UCSD-AML1 (cell line): ENCODE measurements at regions not wholly inside any gene's neighbourhood (a gene's known extent, or its start where the extent isn't known, plus 50 kb on each side); places are given as distances from the start of the nearest gene placed in this dataset.

Experiments used
- DNase-seq: peaks from one replicate; lab custom pipeline; 2025; ENCODE audit not compliant: unreplicated experiment; lab: John Stamatoyannopoulos, UW

DNA sequence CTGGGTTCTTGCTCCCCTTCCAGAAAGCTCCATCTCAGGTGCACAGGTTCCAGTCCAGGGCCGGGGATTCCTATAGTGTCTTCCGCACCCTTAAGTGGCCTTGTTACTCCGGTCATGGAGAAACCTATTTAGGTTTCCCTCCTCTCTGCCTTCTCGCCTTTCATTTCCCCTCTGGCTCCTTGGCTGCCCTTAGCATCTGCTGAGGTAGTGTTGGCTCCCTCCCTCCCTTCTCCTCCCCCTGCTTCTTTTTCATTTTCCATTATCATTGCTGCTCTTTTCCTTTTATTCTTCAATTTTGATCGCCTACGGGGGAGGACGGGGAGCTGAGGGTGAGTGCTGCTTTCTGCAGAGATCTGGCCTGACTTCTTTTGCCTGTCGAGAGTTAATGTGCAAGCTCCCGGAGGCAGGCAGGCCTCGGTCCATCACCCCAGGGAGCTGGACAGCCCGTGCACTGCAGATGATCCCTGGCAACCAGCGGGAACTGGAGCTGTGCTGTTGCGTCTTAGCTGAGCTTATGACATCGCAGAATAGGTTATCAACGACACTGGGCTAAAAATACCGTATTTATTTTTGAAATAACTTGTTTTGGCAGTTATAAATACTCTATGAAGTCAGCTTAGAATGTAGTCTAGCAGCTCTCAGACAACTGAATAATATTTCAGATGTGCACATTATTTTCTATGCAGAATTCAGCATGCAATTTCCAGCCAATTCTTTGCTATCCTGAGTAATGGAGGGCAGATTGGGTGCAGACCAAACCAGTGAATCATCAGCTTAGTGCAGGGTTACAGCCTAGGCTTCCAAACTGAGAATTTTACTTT lies 141.9 kb downstream of the SLC4A3 start:
- no peak for DNase-seq

DNA sequence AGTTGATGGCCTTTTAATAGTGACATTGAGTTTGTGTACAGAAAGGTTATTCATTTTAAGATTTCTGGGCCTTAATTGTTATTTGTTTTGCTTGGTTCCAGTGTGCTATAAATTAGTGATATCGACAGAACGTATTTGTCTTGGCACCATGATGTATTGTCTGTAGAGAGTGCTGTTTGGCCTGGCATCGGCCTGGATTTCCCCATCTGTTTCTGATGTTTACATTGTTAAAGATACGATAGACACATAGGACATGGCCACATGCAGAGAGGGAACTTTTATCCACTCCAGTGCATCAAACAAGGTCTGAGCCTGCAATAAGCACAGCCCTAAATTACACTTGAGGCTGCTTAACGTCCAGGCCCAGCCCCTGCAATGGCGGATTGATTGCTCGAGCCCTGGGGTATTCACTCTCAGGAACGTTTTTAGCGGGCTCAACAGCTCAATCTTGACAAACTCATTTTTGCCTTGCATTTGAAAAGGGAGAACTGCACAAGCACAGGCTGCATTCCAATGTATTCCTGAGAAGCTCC lies 144.7 kb downstream of the SLC4A3 start:
- no peak for DNase-seq

DNA sequence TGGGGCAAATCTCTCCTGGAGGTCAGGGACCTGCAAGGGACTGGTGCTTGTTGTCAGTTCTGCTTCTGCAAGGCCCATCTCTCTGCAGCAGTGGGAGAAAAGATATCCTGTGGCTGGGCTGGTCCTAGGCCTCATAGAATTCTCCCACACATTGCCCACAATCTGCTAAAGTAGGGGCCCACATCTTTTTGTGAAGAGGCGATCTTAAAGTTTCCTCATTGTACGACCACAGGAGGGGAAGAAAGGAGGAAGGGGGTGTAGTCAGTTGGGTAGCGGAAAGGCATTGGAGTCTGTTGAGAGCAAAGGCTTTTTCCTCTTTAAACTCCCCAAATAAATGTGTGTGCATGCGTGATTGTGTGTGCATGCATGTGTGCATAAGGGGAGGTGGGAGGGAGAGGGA lies 145.3 kb downstream of the SLC4A3 start:
- DNase-seq: no peak

DNA sequence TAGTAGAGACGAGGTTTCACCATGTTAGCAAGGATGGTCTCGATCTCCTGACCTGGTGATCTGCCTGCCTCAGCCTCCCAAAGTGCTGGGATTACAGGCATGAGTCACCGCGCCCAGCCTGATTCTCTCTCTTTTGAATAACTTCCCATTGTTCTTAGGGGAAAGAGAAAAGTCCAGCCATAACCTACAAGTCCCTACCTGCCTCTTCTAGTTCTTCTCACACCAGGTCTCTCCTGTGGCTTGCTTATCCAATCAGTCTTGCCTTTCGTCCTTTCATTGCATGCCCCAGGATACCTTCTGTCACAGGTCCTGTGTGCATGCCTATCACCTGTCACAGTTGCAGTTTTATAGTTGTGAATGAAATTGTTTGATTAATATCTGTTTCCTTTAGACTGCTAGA lies 148.1 kb downstream of the SLC4A3 start:
- DNase-seq: no peak

DNA sequence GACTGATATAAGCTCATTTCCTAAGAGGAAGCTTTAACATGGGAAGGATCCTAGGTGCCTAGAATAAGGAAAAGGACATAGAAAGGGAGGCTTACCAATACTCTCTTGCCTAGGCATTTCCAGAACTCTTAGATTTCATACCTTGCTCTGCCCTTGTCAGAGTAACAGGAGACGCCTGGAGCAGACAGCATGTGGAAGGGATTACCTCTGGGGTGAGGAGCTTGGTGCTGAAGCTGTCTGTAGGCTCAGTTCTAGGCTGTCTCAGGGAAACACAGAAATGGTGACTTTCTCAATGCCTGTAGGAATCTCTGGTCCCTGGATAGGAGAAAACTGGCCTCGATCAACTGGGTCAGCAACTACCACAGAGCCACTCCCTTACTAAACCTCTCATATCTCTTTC lies 150.0 kb downstream of the SLC4A3 start:
- DNase-seq: no peak

DNA sequence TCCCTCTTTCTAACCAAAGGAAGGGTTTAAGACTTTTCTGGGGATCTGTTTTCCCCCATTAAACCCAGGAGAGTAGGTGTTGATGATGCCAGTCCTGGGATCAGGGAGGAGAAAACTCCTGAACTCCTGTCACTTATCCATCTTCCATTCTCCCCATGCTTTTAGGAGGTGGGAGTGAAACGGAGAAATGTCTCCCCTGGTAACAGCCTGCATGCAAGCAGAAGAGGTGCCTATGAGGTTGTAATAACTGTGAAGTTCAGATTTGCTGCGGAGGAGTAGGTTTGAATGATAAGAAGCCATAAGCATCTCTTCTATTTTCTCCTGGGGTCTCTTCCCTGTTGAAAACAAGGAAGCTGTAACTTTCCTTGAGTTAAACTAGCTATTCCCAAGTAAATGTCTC lies 150.8 kb downstream of the SLC4A3 start:
- DNase-seq: no peak

DNA sequence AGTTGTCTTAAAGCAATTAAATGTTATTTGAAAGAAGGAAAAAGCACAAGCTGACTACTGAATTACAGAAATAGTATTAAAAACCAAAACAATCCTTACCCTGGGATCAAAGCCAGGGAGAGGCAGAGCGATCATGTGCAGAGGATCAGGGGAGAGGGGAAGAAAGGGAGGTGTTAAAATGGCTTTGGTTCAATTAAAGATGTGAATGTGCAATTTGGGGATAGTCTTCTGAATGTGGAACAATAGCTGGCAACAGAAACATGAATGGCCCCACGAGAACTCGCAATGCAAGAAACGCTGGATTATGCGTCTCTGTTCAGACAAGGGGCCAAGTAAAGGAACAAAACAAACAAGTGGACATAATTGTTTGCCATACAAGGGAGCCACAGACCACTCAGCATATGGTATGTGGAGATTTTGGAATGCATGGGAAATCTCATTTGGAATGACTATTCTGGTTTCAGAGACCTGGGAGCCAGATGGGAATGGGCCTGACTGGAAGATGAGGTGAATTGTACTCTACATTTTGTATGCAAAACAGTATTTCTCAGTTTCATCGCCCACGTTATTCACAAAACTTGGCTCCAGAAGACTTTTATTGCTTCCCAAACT lies 155.4 kb downstream of the SLC4A3 start:
- DNase-seq: no peak

DNA sequence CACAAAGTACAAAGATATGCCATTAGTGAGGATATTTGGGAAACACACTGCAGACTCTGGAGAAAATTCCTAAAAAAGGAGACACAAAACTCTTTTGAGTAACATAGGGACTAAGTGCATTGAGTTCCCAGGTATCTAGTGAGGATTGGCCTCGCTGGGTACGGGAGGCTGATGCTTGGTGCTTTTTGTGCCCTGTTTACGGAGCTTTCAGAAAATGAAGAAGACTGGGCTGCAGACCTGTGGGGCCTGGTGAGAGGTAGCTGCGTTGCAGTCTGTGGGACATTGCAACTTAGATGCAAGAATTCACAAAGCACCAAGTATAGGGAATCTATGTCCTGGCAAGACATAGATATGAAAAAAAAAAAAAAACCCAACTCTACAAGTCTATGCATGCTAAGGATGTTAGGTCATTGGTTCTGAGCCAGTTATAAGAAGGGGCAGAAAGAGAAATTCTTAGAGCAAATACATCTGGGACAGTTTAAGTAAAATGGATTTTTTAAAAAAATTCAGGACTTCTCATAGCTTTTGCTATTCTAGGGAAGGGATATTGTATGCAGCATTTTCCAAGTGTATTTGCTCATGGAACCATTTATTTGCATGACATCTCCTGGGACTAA lies 156.0 kb downstream of the SLC4A3 start:
- DNase-seq: no peak

DNA sequence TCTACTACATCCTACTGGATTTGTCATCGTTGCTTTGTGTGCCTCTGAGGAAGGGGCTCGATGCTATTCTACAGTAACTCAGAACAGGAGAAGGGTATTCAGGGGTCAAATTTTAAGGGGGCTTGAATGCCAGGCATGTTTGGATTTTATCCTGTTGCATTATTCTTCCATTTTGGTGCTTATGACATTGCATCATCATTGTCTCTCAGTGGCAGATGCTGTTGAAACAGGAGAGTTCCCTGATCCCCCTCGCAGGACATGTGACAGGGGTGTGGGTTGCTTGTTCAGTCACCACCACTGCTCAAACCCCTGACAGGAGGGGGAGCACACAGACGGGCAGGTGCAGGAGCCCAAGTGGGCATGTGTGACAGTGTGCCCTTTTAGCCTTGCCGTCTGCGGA lies 156.7 kb downstream of the SLC4A3 start:
- no peak for DNase-seq

DNA sequence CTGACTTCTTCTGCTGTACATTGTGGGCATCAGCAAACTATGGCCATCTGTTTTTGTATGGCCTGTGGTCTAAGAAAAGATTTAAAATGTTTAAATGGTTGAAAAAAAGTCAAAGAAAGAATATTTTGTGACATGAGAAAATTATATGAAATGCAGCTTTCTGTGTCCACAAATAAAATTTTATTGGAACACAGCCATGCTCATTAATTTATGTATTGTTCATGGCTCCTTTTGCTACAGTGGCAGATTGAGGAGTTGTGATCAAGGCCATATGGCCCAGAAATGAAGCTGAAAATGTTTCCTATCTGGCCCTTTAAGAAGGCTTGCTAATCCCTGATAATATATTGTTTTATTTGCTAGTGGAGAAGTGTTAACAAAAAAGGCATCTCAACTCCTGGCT lies 162.0 kb downstream of the SLC4A3 start:
- DNase-seq: no peak

DNA sequence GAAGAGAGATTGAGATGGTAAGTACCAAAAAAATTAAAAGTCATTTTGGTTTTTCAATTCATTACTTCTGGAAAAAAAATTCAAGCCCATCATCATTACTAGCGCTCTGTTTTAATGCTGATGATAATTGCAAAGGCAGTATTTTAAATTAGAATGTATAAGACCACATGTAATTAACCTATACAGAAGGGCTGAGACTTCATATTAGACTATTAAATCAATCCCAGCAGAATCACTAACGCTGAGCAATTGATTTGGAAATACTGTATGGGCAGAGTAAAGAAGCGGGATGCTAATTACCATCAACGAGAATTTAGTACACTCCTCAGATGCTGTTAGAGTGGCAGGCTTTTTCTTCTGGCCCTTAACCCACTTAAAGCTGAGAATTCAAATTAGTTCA lies 165.0 kb downstream of the SLC4A3 start:
- no peak for DNase-seq

DNA sequence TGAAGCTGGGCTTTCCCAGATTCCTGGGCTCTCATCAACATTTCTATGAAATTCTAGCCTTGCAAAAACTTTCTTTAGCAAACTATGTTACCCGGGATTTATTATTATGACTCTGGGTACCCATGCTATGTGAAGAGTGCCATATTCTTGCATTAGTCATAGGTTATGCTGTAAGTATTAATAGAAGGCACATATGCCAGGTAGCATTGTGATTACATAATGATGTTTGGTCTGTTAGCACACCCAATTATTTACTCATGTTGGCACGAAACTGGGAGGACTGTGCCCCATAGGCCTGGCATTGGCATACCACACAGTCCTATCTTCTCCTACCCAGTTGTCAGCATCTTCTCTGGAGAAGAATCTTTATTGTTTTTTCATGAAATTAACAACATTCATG lies 171.0 kb downstream of the SLC4A3 start:
- no peak for DNase-seq

DNA sequence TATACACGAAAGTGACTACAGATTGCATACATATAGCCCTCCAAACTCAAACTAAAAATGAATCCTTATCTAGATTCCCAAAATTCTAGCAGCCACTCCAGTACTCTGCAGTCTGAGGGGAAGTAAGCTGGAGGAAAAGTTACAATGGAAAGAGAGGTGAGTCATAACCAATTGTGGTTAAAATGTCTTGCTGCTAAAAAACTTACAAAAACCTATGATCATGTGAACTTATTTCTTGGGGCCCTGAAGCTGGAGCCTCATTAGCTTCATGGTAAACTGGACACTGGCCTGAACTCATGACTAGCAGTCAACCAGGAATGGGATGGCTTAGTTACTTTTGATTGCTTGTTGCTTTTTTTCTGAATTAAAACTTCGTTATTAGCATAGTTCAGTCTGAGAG lies 175.9 kb downstream of the SLC4A3 start:
- DNase-seq: no peak

DNA sequence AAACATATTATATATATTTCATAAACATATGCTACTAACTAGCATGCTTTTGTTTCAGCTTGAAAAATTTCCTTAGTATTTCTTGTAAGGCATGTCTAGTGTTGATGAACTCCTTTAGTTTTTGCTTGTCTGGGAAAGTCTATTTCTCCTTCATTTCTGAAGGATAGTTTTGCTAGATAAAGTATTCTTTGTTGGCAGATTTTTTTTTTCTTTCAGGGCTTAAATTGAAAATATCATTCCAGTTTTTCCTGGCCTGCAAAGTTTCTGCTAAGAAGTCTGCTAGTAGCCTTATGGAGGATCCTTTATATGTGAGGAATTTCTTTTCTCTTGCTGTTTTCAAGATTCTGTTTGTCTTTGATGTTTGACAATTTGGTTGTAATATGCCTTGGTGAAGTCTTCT lies 183.5 kb downstream of the SLC4A3 start:
- no peak for DNase-seq

DNA sequence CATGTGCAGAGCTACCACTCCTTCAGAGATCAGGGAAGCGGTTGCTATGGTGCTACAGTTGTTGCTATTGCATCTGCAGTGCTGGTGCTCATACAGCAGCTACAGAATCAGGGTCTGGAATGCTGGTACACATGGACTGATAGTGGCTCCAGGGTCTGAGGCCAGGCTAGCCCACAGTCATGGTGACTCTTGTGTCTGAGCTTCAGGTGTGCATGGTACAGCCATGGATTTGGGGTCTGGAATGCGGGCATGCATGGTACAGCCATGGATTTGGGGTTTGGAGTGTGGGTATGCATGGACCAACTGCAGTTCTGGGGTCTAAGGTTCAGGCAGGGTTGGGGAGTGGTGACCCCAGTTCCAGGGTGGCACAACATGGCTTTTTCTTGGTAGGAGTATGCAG lies 185.2 kb downstream of the SLC4A3 start:
- no peak for DNase-seq

DNA sequence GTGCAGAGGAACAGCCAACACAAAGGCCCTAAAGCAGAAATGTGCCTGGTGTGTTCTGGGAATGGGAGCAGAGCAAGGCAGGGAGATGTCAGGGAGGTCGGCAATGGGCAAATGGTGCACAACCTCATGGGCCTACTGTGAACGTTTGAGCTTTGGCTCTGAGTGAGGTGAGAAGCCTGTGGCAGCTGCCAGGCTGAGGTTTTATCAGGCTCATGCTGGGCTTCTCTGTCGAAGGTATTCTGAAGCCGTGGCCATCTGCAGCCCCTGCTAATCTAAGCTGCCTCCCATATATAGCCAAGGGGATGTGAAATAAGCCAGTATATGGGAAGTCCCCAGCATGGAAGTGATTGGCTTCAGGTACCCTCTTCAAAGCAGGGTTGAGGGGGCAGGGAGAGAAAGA lies 193.3 kb downstream of the SLC4A3 start:
- no peak for DNase-seq

DNA sequence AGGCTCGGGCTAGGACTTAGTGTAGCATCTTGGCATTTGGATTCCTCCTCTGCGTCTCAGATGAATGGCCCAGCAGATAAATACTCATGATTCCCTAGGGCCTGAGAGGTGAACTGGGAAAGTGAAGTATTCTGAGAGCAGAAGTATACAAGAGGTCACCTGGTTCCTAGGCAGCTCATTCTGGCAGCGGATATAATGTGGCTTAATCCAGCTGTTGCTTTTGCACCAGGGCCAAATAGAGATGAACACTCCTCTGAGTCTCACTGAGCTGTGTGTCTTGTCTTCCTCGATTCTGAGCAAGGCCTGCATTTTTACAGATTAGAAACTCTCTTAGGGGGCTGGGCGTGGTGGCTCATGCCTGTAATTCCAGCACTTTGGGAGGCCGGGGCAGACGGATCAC lies 196.1 kb downstream of the SLC4A3 start:
- no peak for DNase-seq

DNA sequence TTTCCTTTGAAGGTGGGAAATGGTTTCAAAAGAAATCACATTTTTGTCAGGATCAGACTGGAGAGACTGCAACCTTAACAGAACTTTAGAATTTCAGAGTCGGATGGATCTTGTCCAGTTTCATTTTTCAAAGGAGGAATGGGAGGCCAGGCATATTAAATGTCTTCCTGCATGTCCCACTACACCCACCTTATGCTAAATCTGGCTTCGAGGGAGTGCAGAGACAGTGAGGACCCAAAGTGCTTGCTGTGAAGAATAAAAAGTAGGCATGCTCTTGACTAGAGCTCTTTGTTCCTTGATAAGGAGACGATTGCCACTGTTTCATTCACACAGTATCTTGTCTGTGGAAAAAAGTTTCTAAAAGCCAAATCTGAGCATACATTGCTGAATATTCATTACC lies 197.6 kb downstream of the SLC4A3 start:
- no peak for DNase-seq

DNA sequence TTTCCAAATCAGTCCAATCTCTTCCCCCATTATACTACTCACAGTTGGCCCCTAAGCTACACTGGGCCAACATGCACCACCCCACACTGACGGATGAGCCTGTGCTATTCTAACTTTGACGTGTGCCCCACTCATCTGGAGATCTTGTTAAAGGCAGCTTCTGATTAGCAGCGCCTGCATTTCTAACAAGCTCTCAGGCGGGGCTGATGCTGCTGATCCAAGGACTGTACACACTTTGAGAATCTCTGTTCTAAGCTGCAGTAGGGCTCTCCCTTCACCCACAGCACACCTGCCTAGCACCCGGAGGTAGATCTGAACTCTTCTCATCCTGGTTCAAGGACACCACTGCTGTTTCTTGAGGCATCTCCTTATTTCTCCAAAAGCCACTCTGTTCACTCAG lies 200.7 kb downstream of the SLC4A3 start:
- DNase-seq: no peak

DNA sequence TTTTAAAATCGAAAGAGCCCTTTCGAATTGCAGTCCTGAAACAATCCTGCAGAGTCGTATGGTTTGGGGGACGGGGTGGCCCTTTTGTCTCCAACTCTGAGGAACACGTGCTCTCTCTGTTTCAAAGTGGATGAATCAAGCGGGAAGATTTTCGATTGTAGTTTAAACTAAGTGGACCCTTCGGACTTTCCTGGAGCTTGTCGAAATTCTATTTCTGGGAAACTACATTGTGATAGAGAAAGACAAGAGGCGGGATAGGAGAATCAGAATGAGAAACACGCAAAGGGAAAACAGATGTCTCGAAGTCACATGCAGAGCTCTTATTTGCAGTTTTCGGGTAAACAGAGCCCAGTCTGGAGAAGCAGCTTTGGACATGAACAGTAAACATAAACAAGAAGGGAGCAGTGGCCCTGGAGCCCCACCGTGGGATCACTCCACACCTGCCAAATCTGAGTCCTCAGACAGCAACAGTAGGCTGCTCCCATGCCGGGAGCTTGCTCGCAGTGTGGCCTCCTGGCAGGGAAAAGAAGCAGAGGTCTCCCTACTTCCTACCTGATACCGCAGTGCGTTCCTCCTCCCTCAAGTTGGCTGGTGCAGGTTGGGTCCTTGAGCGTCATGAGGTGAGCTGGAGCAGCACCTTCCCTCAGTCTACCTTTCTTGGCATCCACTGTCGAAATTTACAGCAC lies 202.4 kb downstream of the SLC4A3 start:
- DNase-seq: no peak

DNA sequence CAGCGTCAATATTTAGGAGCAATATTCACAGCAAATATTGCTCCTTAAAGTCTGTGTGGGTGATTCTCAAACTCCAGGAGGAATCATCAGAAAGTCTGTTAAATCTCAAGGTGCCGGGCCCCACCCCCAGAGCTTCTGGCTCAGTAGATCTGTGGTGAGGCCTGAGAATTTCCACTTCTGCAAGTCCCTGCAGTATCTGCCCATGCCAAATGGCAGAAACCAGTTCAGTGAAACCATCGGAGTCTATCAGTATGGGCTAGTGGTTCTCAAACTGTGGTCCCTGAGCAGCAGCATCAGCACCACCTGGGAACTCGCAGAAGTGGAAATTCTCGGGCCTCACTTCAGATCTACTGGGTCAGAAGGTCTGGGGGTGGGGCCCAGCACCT lies 202.9 kb downstream of the SLC4A3 start:
- DNase-seq: no peak

DNA sequence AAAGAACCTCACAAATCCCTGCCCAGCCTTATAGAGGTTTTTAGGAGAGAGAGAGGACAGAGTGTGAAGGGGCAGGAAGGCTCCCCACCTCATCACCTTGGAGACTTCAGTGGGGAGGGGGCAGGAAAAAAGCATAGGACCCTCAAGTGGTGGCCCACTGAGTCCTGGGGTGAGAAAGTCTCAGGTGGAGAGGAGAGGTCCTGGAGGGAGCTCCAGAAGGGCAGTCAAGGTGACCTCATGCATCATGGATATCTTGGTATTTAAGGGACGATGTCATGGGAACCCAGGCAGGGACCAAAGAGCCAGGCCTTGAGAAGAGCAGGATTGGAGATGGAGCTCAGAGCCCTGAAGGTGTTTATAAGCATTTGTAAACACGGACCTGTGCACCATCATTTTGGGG lies 204.5 kb downstream of the SLC4A3 start:
- DNase-seq: no peak
